ENCODE measurements at regions not wholly inside any gene's neighbourhood (a gene's known extent, or its start where the extent isn't known, plus 50 kb on each side); places are given as distances from the start of the nearest gene placed in this dataset.

- TF ChIP-seq EZH2 (IDR thresholded peaks at IDR 0.05) (no peak), POLR2AphosphoS5 (IDR thresholded peaks at IDR 0.05; ENCODE audit: borderline replicate concordance, low read depth, low read length) (no peak)
Observed at GRCh38 chr2:139217641-139218040, 437.5 kb upstream of the NXPH2 start.
